ENCODE measurements at regions not wholly inside any gene's neighbourhood (a gene's known extent, or its start where the extent isn't known, plus 50 kb on each side); places are given as distances from the start of the nearest gene placed in this dataset.

- no peaks in the 10 kb centered on the region for H4K20me1 ChIP-seq (ENCODE audit: insufficient read depth, poor library complexity, severe bottlenecking)
- no peaks in the 10 kb centered on the region for H3K27me3 ChIP-seq
- DNase-seq (ENCODE audit: low spot score), result no peak
- no peaks in the 10 kb centered on the region for H3K79me2 ChIP-seq
- no peaks in the 10 kb centered on the region for H3K9me3 ChIP-seq (ENCODE audit: low read depth)
- WGBS (ENCODE audit: low lambda C conversion rate, missing lambda C conversion rate), result 83% methylated on average over 2 of the region's 2 CpGs
- H3K4me3 ChIP-seq, result no peak overlapping the region
- H3K36me3 ChIP-seq (replicated peaks; ENCODE audit: insufficient read depth, low read depth), result no peaks in the 10 kb centered on the region
- no peak overlapping the region for H2AFZ ChIP-seq
- H3K4me1 ChIP-seq (ENCODE audit: insufficient read depth), result no peaks in the 10 kb centered on the region
- H3K4me2 ChIP-seq, result no peak overlapping the region
- no peaks in the 10 kb centered on the region for H3K9me2 ChIP-seq (replicated peaks; ENCODE audit: insufficient read depth)
- no peak overlapping the region for H3K27ac ChIP-seq
- TF ChIP-seq, protein P1, sequence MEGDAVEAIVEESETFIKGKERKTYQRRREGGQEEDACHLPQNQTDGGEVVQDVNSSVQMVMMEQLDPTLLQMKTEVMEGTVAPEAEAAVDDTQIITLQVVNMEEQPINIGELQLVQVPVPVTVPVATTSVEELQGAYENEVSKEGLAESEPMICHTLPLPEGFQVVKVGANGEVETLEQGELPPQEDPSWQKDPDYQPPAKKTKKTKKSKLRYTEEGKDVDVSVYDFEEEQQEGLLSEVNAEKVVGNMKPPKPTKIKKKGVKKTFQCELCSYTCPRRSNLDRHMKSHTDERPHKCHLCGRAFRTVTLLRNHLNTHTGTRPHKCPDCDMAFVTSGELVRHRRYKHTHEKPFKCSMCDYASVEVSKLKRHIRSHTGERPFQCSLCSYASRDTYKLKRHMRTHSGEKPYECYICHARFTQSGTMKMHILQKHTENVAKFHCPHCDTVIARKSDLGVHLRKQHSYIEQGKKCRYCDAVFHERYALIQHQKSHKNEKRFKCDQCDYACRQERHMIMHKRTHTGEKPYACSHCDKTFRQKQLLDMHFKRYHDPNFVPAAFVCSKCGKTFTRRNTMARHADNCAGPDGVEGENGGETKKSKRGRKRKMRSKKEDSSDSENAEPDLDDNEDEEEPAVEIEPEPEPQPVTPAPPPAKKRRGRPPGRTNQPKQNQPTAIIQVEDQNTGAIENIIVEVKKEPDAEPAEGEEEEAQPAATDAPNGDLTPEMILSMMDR (IDR thresholded peaks at IDR 0.05; ENCODE audit: poor library complexity), result no peak
- TF ChIP-seq EZH2phosphoT487 (IDR thresholded peaks at IDR 0.05; ENCODE audit: low read depth, severe bottlenecking, unreplicated experiment) (no peak), EZH2 (IDR thresholded peaks at IDR 0.05; ENCODE audit: borderline replicate concordance) (no peak)
These were observed 65.9 kb upstream of the ANO1 start for GRCh38 chr11:70012134-70012733.

DNA sequence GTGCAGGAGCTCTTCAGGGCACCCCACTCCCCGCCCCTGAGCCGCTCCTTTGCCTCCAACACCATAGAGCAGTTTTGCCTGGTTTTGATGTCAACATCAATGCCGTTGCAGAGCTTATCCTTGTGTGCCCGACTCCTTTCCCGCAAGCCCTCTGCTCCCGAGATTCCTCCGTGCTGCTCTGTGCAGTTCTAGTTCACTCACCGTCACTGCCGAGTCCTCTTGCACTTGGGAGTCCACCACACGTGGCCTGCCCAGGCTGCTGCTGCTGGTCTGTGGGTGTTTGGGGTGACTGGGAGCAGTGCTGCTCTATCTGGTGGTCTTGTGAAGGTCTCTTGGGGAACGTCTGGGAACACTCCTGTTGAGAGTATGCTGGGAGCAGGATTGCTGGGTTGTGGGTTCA, 63.8 kb upstream of the ANO1 start:
- Histone ChIP-seq H3K4me2 (no peak overlapping the region), H3K79me2 (no peaks in the 10 kb centered on the region), H3K4me3 (no peak overlapping the region), H4K20me1 (ENCODE audit: insufficient read depth, poor library complexity, severe bottlenecking) (no peaks in the 10 kb centered on the region), H3K4me1 (ENCODE audit: insufficient read depth) (no peaks in the 10 kb centered on the region), H3K27ac (no peak overlapping the region), H3K36me3 (replicated peaks; ENCODE audit: insufficient read depth, low read depth) (no peaks in the 10 kb centered on the region), H3K9me2 (replicated peaks; ENCODE audit: insufficient read depth) (no peaks in the 10 kb centered on the region), H3K9me3 (ENCODE audit: low read depth) (no peaks in the 10 kb centered on the region), H3K27me3 (no peaks in the 10 kb centered on the region), H2AFZ (no peak overlapping the region)
- DNase-seq (ENCODE audit: low spot score), result no peak
- 94% methylated on average over 11 of the region's 11 CpGs for WGBS (ENCODE audit: low lambda C conversion rate, missing lambda C conversion rate)
- TF ChIP-seq EZH2phosphoT487 (IDR thresholded peaks at IDR 0.05; ENCODE audit: low read depth, severe bottlenecking, unreplicated experiment) (no peak), EZH2 (IDR thresholded peaks at IDR 0.05; ENCODE audit: borderline replicate concordance) (no peak)
- TF ChIP-seq, protein P1 (IDR thresholded peaks at IDR 0.05; ENCODE audit: poor library complexity), result no peak

- no peak overlapping the region for H3K27ac ChIP-seq
- H3K4me1 ChIP-seq (ENCODE audit: insufficient read depth), result no peaks in the 10 kb centered on the region
- H3K9me2 ChIP-seq (replicated peaks; ENCODE audit: insufficient read depth), result no peaks in the 10 kb centered on the region
- WGBS (ENCODE audit: low lambda C conversion rate, missing lambda C conversion rate), result 80% methylated on average over 14 of the region's 14 CpGs
- no peaks in the 10 kb centered on the region for H3K36me3 ChIP-seq (replicated peaks; ENCODE audit: insufficient read depth, low read depth)
- no peaks in the 10 kb centered on the region for H3K9me3 ChIP-seq (ENCODE audit: low read depth)
- DNase-seq (ENCODE audit: low spot score), result no peak
- no peak overlapping the region for H3K4me2 ChIP-seq
- no peaks in the 10 kb centered on the region for H4K20me1 ChIP-seq (ENCODE audit: insufficient read depth, poor library complexity, severe bottlenecking)
- TF ChIP-seq EZH2 (IDR thresholded peaks at IDR 0.05; ENCODE audit: borderline replicate concordance) (no peak), EZH2phosphoT487 (IDR thresholded peaks at IDR 0.05; ENCODE audit: low read depth, severe bottlenecking, unreplicated experiment) (no peak)
- TF ChIP-seq, protein P1 (IDR thresholded peaks at IDR 0.05; ENCODE audit: poor library complexity), result no peak
- H2AFZ ChIP-seq, result no peak overlapping the region
- no peaks in the 10 kb centered on the region for H3K79me2 ChIP-seq
- H3K27me3 ChIP-seq, result no peaks in the 10 kb centered on the region
- H3K4me3 ChIP-seq, result no peak overlapping the region
These were observed 61.3 kb upstream of the ANO1 start for GRCh38 chr11:70016666-70017367.

All from hepatocyte (in vitro differentiated cells).